GM12891 (cell line): ENCODE measurements at regions not wholly inside any gene's neighbourhood (a gene's known extent, or its start where the extent isn't known, plus 50 kb on each side); places are given as distances from the start of the nearest gene placed in this dataset.

Experiments used
- DNase-seq: peaks from one replicate; pipeline ENCODE4 v3.0.0; 2011; ENCODE audit warnings: low spot score; ENCODE audit not compliant: insufficient read length
- FAIRE-seq: peaks from 2 replicates; lab custom pipeline; 2011; peaks lifted over from hg19 to GRCh38; lab: Jason Lieb, UNC
- PAX5 ChIP-seq: IDR thresholded peaks from 2 replicates; pipeline ENCODE4 v1.6.1; 2011; ENCODE audit warnings: low read length, moderate library complexity, mild to moderate bottlenecking; ENCODE audit not compliant: insufficient read depth, severe bottlenecking
- POLR2A ChIP-seq: IDR thresholded peaks from 2 replicates; pipeline ENCODE4 v1.6.1; 2011; ENCODE audit warnings: low read depth, low read length, control low read depth
- POLR2AphosphoS5 ChIP-seq: IDR thresholded peaks from 2 replicates; pipeline ENCODE4 v1.6.1; 2011; ENCODE audit warnings: low read depth, low read length, control low read depth
- POU2F2 ChIP-seq: IDR thresholded peaks from 2 replicates; pipeline ENCODE4 v1.6.1; 2011; ENCODE audit warnings: low read depth, mild to moderate bottlenecking, control low read depth, low read length, moderate library complexity
- SPI1 ChIP-seq: IDR thresholded peaks from 2 replicates; pipeline ENCODE4 v1.6.1; 2011; ENCODE audit warnings: low read depth, low read length, control low read depth
- TAF1 ChIP-seq: IDR thresholded peaks from 2 replicates; pipeline ENCODE4 v1.6.1; 2011; ENCODE audit warnings: low read depth, low read length, control low read depth

GRCh38 chr7:45367026-45367425, 207.1 kb upstream of the ADCY1 start:
- DNase-seq (no peak), FAIRE-seq (no peak)
- TF ChIP-seq PAX5 (no peak), SPI1 (no peak), TAF1 (no peak), POU2F2 (no peak), POLR2A (no peak), POLR2AphosphoS5 (no peak)

GRCh38 chr7:45368129-45368807, 205.9 kb upstream of the ADCY1 start:
- DNase-seq = no peak
- no peak for FAIRE-seq
- TF ChIP-seq TAF1 (no peak), POLR2A (no peak), SPI1 (no peak), POLR2AphosphoS5 (no peak), POU2F2 (no peak), PAX5 (no peak)

GRCh38 chr7:45384499-45384898, 189.7 kb upstream of the ADCY1 start:
- TF ChIP-seq POLR2AphosphoS5 = no peak
- TF ChIP-seq POU2F2 = no peak
- TF ChIP-seq POLR2A = no peak
- no peak for TF ChIP-seq PAX5
- TF ChIP-seq TAF1 = no peak
- no peak for TF ChIP-seq SPI1
- DNase-seq (no peak), FAIRE-seq (no peak)

GRCh38 chr7:45387837-45388236, 186.3 kb upstream of the ADCY1 start:
- TF ChIP-seq POU2F2 = no peak
- TF ChIP-seq PAX5 = no peak
- TF ChIP-seq POLR2A = no peak
- TF ChIP-seq TAF1 = no peak
- no peak for TF ChIP-seq SPI1
- TF ChIP-seq POLR2AphosphoS5 = no peak
- no peak for DNase-seq
- FAIRE-seq = no peak

GRCh38 chr7:45389073-45389872, 184.9 kb upstream of the ADCY1 start:
- FAIRE-seq = no peak
- no peak for DNase-seq
- no peak for TF ChIP-seq POLR2AphosphoS5
- TF ChIP-seq SPI1 = no peak
- no peak for TF ChIP-seq POLR2A
- TF ChIP-seq TAF1 = no peak
- no peak for TF ChIP-seq PAX5
- no peak for TF ChIP-seq POU2F2

- no peak for TF ChIP-seq POLR2A
- DNase-seq (no peak), FAIRE-seq (no peak)
These were observed 184.0 kb upstream of the ADCY1 start for GRCh38 chr7:45390180-45390579.

GRCh38 chr7:45390731-45391130, 183.4 kb upstream of the ADCY1 start:
- FAIRE-seq = no peak
- DNase-seq = no peak
- no peak for TF ChIP-seq PAX5
- TF ChIP-seq SPI1 = no peak
- no peak for TF ChIP-seq POLR2AphosphoS5
- TF ChIP-seq TAF1 = no peak
- TF ChIP-seq POU2F2 = no peak
- TF ChIP-seq POLR2A = no peak

GRCh38 chr7:45391618-45392451, 182.3 kb upstream of the ADCY1 start:
- no peak for FAIRE-seq
- TF ChIP-seq TAF1 (no peak), POLR2A (no peak), SPI1 (no peak), PAX5 (no peak)
- DNase-seq = no peak

- TF ChIP-seq SPI1 (no peak), POLR2A (no peak), TAF1 (no peak), PAX5 (no peak), POU2F2 (no peak), POLR2AphosphoS5 (no peak)
- DNase-seq (no peak), FAIRE-seq (no peak)
These were observed 180.0 kb upstream of the ADCY1 start for GRCh38 chr7:45394117-45394708.
